MM.1S (cell line): ENCODE measurements at regions not wholly inside any gene's neighbourhood (a gene's known extent, or its start where the extent isn't known, plus 50 kb on each side); places are given as distances from the start of the nearest gene placed in this dataset.

ENCODE experiments used
- DNase-seq: peaks from one replicate; pipeline ENCODE4 v3.0.0-alpha.2; 2015
- H2AFZ ChIP-seq: fragments of 300-600 bp; sonication (generic); 2 replicates; pipeline ENCODE4 v1.6.0; 2016; ENCODE audit warnings: antibody characterized with exemption, low read length
- H3F3A ChIP-seq: fragments of 300-600 bp; sonication (generic); 2 replicates; pipeline ENCODE4 v1.6.1; 2016; ENCODE audit warnings: mild to moderate bottlenecking, antibody characterized with exemption, low read length, moderate library complexity, mixed read lengths; ENCODE audit not compliant: insufficient read depth
- H3K27ac ChIP-seq: fragments of 300-600 bp; sonication (generic); 2 replicates; pipeline ENCODE4 v1.5.1; 2016; ENCODE audit warnings: mild to moderate bottlenecking, low read length
- H3K27me3 ChIP-seq: fragments of 300-600 bp; sonication (generic); replicated peaks from 2 replicates; pipeline ENCODE4 v1.6.0; 2016; ENCODE audit warnings: low read length; ENCODE audit not compliant: insufficient read depth
- H3K36me3 ChIP-seq: fragments of 300-600 bp; sonication (generic); replicated peaks from 2 replicates; pipeline ENCODE4 v1.6.1; 2016; ENCODE audit warnings: mild to moderate bottlenecking, low read length, mixed read lengths; ENCODE audit not compliant: insufficient read depth
- H3K4me1 ChIP-seq: fragments of 300-600 bp; sonication (generic); 2 replicates; pipeline ENCODE4 v1.6.1; 2016; ENCODE audit warnings: low read length, mixed read lengths
- H3K4me2 ChIP-seq: fragments of 300-600 bp; sonication (generic); 2 replicates; pipeline ENCODE4 v1.6.0; 2016; ENCODE audit warnings: low read depth, low read length
- H3K4me3 ChIP-seq: fragments of 300-600 bp; sonication (generic); 2 replicates; pipeline ENCODE4 v1.5.1; 2016; ENCODE audit warnings: low read length, mixed read lengths
- H3K79me2 ChIP-seq: fragments of 300-600 bp; sonication (generic); 2 replicates; pipeline ENCODE4 v1.6.1; 2016; ENCODE audit warnings: mixed run types, low read length, mixed read lengths
- H3K9ac ChIP-seq: fragments of 300-600 bp; sonication (generic); 2 replicates; pipeline ENCODE4 v1.6.1; 2016; ENCODE audit warnings: low read length, mixed read lengths
- H3K9me2 ChIP-seq: fragments of 300-600 bp; sonication (generic); replicated peaks from 2 replicates; pipeline ENCODE4 v1.6.1; 2016; ENCODE audit warnings: mild to moderate bottlenecking, low read length, mixed read lengths; ENCODE audit not compliant: insufficient read depth
- H3K9me3 ChIP-seq: fragments of 300-600 bp; sonication (generic); replicated peaks from 2 replicates; pipeline ENCODE4 v1.6.1; 2016; ENCODE audit warnings: mild to moderate bottlenecking, low read length, mixed read lengths; ENCODE audit not compliant: insufficient read depth
- H4K20me1 ChIP-seq: fragments of 300-600 bp; sonication (generic); 2 replicates; pipeline ENCODE4 v1.6.1; 2016; ENCODE audit warnings: mild to moderate bottlenecking, low read length, moderate library complexity, mixed read lengths; ENCODE audit not compliant: insufficient read depth
- CTCF ChIP-seq: fragments of 300-600 bp; sonication (generic); IDR thresholded peaks from 2 replicates; pipeline ENCODE4 v1.5.1; 2016; ENCODE audit warnings: antibody characterized with exemption, low read length, mixed read lengths
- EZH2 ChIP-seq: fragments of 300-600 bp; sonication (generic); optimal IDR thresholded peaks from 2 replicates; pipeline ENCODE3; 2017; ENCODE audit warnings: low read depth, mild to moderate bottlenecking, antibody characterized with exemption, low read length, mixed read lengths
- EZH2phosphoT487 ChIP-seq: fragments of 300-600 bp; sonication (generic); IDR thresholded peaks from 2 replicates; pipeline ENCODE4 v1.6.1; 2018; ENCODE audit warnings: antibody characterized with exemption, low read length

DNA sequence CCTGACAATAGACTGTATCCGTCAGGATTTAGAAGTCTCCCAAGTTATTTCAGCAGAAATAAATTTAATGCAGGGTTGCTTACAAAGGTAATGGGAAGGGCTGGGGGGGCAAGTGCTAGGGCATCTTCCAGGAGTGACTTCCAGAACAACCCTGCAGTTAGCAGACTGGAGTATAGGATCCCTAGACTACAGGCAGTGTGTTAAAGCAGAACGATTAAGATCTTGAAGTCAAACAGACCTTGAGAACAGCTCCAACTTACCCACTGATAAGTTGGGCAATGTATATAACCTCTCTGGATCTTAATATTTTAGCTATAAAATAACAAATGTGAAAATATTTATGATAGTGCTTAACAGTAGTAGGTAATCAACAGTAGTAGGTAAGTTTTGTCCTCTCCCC, 113.6 kb upstream of the LIFR start:
- Histone ChIP-seq H3K4me3 (no peak overlapping the region), H3K9me3 (no peaks in the 10 kb centered on the region), H3K36me3 (no peaks in the 10 kb centered on the region)

DNA sequence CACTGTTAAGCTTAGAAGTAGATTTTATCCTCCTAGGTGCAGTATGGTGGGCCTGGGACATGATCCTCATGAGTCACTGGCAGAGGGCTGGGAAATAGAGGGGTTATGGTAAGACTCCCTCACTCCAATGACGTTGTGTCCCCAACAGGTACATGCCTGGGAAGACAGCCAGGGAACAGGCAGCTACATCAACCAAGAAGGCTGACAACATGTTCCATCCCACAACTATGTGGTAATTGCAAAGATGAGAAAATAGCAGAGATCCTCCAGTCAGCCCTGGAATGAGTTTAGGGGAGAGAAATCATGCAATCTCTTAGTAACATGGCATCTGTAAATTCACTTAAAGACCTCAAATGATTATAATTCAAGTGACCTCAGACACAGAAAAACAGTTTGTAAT, 114.4 kb upstream of the LIFR start:
- Histone ChIP-seq H3K9me3 (no peaks in the 10 kb centered on the region), H3K9ac (no peak overlapping the region), H3K36me3 (no peaks in the 10 kb centered on the region), H4K20me1 (no peaks in the 10 kb centered on the region), H2AFZ (no peak overlapping the region), H3F3A (no peaks in the 10 kb centered on the region), H3K4me1 (no peaks in the 10 kb centered on the region), H3K4me3 (no peak overlapping the region), H3K9me2 (no peaks in the 10 kb centered on the region), H3K27ac (no peak overlapping the region), H3K79me2 (no peaks in the 10 kb centered on the region), H3K4me2 (no peak overlapping the region), H3K27me3 (no peaks in the 10 kb centered on the region)
- TF ChIP-seq CTCF (no peak), EZH2phosphoT487 (no peak)
- DNase-seq, result no peak

More for the DNA sequence above, 113.6 kb upstream of the LIFR start:
- H3K9ac ChIP-seq, result no peak overlapping the region
- no peaks in the 10 kb centered on the region for H3F3A ChIP-seq
- no peak overlapping the region for H2AFZ ChIP-seq
- no peaks in the 10 kb centered on the region for H3K9me2 ChIP-seq
- no peak overlapping the region for H3K4me2 ChIP-seq
- no peak for TF ChIP-seq EZH2
- no peak for TF ChIP-seq CTCF
- no peak for TF ChIP-seq EZH2phosphoT487
- H3K27ac ChIP-seq, result no peak overlapping the region
- H4K20me1 ChIP-seq, result no peaks in the 10 kb centered on the region
- no peaks in the 10 kb centered on the region for H3K4me1 ChIP-seq
- DNase-seq, result no peak
- no peaks in the 10 kb centered on the region for H3K79me2 ChIP-seq
- H3K27me3 ChIP-seq, result no peaks in the 10 kb centered on the region

DNA sequence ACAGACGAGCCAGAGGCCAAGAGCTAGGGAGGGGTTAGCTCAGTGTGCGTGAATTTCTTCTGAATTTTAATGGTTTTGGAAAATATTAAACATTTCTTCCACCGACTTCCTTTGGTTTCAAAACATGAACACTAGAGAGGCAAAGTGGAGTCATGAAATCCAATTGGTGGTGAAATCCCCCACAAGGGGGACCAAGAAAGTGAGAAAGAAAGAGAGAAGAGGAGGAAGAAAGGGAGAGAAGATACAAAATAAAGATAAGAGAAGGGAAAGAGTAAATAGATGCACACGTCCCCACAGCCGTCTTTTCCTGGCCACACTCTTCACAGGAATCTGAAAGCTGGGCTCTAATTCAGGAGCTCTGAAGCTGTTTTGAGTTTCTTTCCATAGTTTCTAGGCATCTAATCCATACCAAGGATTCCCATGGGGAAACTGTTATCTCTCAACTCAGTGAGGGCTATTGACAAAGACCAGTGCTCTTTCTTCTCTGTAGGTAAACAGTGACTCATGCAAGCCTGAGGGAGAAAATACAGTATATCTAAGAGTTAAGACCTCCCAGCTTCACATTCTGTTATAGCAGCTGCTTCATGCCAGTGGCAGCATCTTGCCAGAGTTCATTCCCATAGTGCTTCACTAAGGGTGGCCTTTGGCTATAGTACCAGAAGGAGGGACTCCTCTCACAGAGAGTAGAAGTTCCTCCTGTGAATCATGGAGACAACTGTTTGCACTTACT, 115.8 kb upstream of the LIFR start:
- H3K36me3 ChIP-seq, result no peaks in the 10 kb centered on the region
- no peaks in the 10 kb centered on the region for H3K79me2 ChIP-seq
- no peaks in the 10 kb centered on the region for H3F3A ChIP-seq
- H4K20me1 ChIP-seq, result no peaks in the 10 kb centered on the region
- no peak overlapping the region for H3K4me3 ChIP-seq
- H3K9me3 ChIP-seq, result no peaks in the 10 kb centered on the region
- H3K27me3 ChIP-seq, result no peaks in the 10 kb centered on the region
- no peak for DNase-seq
- no peak overlapping the region for H3K4me2 ChIP-seq
- no peaks in the 10 kb centered on the region for H3K9me2 ChIP-seq
- no peak overlapping the region for H3K9ac ChIP-seq
- H2AFZ ChIP-seq, result no peak overlapping the region
- no peak overlapping the region for H3K27ac ChIP-seq
- TF ChIP-seq CTCF (no peak), EZH2 (no peak), EZH2phosphoT487 (no peak)
- no peaks in the 10 kb centered on the region for H3K4me1 ChIP-seq
